HS-27A (cell line): ENCODE measurements at regions not wholly inside any gene's neighbourhood (a gene's known extent, or its start where the extent isn't known, plus 50 kb on each side); places are given as distances from the start of the nearest gene placed in this dataset.
A peak's percentile ranks its signal among the peaks of the same experiment; 100 is the strongest.
"Not testable (repeated sequence)": the region's sequence is repeated elsewhere in the genome, so short reads cannot be mapped to it uniquely, and the experiment has no call there.

ENCODE experiments used
- DNase-seq: peaks from one replicate; pipeline ENCODE4 v3.0.0-alpha.2; 2012; ENCODE audit warnings: low read depth, missing footprints

DNA sequence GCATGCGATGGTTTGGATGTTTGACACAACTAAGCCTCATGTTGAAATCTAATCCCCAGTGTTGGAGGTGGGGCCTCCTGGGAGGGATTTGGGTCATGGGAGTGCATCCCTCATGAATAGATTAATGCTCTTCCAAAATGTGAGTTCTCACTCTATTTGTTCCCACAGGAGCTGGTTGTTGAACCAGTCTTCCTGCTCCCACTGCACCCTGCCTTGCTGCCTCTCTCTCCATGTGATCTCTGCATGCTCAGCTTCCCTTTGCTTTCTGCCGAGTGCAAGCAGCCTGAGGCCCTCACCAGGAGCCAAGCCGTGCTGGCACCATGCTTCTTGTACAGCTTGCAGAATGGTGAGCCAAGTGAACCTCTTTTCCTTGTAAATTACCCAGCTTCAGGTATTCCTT is 206.8 kb downstream of the VAPA start:
- no peak for DNase-seq

DNA sequence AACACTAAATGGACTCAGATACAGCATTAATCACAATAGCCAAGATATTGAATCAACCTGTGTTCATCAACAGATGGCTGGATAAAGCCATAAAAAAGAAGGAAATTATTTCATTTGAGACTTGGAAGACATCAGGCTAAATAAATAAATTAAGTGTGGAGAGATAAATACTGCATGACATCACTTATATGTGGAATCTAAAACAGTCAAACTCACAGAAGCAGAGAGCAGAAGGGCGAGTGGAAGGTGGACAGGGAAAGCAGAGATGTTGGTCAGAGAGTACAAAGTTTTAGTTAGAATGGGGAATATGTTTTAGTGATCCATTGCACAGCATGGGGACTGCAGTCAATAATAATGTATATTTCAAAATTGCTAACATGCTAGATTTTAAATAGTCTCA is 207.2 kb downstream of the VAPA start:
- DNase-seq, result no peak

DNA sequence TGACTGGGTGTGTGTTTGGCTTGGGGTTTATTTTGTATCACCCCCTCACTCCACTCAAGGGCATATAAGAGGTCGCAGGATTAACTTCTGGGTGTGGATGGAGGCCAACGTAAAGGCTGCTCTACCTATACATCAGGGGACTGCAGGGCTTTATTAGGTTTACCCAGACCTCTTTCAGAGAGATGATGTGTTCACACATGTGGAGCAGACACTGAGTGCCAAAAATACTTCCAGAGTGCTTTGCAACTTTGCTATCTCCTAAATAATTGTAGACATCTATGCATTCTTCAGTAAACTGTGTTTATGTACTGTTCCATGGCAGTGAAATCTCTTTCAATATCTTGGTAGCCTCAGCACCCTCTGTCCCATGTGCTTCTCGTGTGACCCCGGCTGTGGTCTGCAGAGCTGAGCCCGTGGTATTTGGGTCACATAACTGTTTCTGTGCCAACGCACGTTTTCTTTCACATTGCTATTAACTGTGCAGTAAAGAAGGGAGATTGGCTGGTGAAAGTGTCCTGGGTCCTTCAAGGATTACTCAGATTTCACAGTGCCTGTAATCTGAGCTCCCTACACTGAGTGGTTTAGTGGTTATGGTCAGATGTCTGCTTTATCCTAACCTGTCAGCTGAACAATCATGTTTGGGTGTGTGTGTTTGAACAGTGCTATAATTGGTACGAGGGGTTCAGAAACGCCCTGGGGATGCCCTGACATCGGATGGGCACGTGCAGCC is 208.1 kb downstream of the VAPA start:
- peak; percentile 74 for DNase-seq

DNA sequence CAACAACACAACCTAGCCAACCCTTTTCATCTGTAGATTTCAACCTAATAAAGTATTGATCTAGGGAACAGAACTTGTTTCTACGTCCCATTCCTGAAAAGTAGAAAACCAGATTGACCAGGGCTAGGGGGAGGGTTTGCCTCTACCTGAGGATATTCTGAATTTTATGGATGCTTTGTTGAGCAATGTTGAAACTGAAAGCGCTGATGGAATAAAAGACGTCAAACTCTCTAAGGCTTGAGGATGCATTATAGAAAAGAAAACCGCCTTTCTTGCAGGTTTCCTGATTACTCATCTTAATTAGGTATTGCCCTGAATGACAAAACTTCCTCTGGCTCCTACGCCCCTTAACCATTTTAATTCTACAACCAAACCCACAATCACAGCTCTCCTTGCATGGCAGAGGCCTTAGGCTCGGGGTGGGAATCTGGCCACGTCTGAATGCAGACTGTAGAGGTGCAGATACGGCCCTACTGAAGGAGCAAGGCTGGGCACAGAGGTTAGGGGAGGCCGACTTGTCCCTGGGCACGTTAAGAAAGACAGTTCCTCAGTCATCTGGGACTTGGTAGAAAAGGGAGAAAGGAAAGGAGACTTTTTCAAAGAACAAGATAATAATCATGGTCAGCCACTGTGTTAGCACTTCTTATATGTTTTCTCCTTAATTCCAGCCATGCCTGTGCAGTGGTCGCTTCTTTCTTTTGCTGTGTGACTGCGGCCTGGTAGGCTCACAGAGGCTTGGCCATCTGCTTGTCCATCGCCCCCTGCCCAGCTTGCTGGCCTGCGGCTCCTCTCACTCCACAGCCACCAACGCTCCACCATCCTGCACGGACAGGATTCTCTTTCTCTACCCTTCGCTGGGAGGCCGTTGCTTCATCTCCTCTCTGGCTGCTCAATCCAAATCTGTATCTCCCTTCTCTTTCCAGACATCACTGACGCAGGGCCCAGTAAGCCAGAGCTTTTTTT is 209.5 kb downstream of the VAPA start:
- DNase-seq, result no peak

DNA sequence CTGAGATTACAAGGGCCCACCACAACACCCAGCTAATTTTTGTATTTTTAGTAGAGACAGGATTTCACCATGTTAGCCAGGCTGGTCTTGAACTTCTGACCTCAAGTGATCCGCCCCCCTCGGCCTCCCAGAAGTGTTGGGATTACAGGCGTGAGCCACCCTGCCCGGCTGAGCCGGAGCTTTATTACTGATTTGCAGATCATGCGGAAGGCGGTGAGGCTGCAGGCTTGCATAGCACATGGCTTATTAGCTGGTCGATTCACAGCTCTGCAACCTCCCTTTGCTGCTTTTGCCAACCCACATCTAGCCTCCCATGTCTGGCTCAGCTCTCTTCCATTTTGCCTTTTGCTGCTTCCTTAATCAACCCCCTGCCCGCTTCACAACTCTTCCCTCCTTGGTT is 210.3 kb downstream of the VAPA start:
- no peak for DNase-seq

DNA sequence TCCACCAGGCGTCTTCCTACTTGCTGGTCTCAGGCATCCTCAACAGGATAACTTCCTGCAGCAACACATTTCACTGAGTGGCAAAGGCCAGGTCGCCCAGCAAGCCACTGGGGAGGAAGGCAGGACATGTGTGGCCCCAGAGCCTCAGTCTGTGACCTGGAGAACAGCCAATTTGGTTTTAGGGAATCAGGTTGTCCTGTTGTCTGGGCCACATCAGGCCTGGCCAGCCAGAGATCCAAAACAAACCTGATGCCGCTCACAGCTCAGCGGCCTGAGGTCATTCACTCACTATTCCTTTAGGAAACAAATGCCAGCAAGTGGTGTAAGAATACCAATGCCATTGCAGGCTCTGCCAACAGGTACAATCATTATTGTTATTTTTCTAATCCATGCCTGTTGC is 210.7 kb downstream of the VAPA start:
- DNase-seq, result no peak

DNA sequence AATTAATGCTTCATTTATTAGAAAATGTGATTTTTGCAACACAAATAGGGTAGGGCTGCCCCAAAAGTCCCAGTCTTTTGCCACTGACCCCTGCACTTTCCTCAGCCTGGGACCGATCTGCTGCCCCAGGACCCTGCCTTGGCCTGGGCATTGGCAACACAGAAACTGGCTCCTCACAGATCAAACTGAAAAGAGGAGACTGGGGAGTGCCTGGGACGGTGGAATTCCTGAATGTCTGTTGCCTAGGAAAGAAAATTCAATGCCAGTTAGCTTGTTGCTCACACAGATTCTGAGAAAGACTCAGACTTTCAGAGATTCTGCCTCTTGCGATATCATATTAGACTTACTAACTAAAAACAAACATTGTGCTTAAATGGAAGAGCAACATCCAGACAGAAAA is 211.2 kb downstream of the VAPA start:
- DNase-seq, result no peak

DNA sequence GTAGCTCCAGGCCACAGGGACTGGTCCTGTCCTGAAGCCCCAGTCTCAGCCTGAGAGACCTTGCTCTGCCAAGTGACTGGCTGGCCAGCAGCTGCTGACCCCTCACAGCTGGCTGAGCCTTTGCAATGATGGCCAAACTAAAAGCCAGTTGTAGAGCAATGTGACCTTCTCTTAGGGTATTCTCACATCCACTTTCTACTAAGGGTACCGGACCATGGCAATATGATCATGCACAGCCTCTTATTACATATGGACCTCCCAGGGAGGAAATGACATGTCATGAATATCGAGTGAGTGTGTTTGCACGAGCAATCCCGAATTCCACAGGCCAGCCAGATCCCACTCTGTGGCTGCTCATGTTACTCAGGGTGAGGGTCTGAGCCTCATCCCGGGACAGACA is 213.9 kb downstream of the VAPA start:
- DNase-seq, result no peak

DNA sequence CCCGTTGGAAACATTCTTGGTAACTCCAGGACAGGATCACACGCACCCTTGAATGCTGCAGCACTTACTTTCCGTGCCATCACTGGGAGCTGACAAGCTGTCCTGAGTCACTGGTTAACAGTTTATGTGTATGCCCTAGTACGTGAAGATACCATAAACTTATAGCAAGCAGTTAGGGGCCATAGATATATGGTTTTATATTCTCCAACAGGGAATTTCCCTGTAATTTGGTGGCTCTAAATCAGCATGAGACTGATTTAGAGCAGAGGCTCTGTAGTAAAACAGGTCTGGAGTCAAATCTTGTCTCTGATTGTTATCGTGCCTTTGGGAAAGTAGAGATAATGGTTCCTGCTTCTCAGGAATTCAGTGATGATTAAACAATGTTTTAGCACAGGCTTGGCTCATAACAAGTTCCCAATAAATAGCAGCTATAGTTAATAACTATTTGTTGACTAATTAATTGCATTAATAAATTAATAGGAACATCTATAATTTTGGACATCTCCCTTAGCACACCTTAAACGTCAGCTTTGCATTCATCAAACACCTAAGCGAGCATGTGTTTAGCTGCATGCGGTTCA is 215.2 kb downstream of the VAPA start:
- no peak for DNase-seq

DNA sequence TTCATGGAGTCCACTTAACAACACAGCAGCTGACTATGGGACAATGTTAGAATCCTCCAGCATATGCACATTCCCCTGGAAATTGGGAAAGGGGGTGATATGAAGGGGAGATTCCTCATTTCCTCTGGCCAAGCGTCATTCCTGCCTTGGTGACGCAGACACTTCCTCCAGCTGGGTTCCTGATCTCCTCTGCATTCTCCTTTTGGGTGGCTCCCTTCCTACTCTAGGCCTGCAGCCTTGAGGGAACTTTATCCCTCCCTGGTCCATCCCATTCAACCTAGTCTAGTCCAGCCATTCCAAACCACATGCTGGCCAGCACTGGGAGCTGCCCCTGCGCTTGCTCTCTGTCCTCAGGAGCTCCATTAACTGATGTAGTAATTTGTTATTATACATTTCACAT is 216.8 kb downstream of the VAPA start:
- no peak for DNase-seq

DNA sequence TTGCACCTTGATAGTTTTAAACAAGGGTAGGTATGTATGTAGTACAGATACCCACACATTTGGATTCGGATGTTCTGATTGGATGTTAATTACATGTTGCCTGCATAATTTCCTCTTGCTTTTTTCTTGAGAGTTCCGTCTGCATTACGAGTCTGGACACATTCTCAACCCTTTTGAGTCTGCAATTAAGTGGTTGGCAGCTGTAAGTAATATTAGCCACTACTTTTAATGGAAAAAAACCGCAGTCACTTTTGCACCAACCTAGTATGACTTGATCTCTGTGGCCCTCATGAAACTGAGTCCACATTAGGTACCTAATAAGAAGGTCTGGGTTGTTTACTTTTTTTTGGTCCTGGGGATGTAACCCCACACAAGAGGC is 217.3 kb downstream of the VAPA start:
- DNase-seq, result no peak

DNA sequence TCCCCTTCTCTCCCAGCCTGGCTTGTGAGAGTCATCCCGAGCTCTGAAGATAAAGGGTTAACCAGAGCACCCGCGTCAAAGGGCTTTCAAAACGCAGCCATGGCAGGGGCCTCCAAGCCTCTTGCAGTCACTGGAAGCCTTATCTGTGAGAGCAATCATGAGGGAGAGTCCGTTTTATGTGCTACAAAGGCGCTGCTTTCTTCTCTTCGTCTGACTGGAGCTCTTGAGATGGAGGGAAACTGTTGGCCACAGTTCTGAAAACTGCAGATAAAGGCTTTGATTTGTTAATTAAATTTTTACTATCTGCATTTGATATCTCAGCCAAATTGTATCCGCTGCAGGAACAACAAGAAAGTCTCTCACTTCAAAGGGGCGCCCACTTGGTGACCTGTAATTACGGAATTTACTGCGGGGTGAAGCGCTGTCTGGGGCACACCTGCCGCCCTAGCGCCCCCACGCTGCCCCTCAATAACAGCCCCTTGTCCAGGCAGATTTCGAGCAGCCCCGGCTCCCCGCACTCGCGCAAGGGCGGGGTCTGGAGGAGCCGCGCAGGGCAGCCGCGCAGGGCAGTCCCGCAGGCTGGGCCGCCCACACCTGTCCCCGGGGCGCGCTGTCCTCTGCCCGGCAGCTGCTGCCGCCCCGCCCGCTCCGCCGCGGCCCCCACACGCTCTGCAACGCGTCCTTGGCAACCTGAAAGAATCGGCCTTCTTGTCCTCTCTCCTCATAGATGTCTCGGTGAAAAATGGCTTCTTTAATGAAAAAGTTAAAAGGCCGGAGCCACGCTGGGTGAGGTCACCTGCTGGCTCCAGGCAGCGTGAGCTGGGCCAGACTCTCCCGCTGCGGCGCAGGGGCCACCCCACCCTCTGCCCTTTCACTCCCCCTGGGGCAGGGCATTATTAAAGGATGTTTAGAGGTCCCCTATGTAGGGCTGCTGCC is 217.9 kb downstream of the VAPA start:
- no peak for DNase-seq

DNA sequence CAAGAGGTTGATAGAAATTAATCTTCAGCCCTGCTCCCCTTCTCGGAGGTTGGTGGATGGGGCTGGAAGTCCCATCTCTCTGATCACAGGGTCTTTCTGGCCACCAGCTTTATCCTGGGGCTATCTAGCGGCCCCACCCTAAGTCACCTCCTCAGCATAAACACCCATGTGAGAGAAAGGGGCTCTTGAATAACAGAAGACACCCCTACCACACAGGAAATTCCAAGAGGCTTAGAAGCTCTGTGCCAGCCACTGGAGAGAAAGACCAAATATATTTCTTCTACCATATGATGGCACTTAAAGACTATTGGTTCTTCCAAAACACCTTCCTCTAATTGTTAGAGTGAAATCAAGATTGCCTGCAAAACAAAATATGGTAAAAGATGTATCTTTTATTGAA is 219.7 kb downstream of the VAPA start:
- no peak for DNase-seq

DNA sequence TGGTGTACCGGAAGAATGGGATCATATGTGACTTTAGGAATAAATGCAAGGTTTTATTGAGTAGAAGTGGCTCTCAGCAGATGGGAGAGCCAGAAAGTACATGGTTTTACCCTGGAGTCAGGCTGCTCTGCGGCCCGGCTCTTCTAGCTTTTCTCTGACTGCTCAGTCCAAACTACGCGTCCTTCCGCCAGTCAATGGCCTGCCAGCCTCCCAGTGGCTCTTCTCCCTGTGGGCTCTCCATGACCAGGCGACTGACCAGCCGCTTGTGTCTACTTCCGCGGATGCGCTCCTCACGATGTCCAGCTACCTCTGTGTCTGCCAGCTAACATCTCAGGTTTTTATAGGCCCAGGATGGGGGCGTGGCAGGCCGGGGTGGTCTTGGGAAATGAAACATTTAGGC is 220.4 kb downstream of the VAPA start:
- no peak for DNase-seq

DNA sequence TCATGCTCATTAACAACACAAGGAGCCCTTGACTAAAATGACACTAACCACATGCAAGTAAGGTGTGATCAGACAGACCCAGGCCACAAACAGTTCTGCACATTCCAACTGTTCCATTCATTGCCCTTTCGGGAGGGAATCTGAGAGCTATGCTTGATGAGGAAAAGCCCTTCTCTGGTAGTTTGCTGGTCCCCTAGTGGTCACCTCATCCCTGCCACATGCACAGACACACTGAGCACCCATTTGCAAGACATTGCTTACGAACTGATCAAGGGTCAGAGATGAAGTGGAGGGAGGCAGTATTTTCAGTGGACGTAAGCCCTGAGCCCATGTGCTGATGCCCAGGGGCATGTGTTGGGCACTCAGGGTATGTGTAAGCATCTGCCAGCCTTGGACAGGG is 220.9 kb downstream of the VAPA start:
- not testable (repeated sequence) for DNase-seq

DNA sequence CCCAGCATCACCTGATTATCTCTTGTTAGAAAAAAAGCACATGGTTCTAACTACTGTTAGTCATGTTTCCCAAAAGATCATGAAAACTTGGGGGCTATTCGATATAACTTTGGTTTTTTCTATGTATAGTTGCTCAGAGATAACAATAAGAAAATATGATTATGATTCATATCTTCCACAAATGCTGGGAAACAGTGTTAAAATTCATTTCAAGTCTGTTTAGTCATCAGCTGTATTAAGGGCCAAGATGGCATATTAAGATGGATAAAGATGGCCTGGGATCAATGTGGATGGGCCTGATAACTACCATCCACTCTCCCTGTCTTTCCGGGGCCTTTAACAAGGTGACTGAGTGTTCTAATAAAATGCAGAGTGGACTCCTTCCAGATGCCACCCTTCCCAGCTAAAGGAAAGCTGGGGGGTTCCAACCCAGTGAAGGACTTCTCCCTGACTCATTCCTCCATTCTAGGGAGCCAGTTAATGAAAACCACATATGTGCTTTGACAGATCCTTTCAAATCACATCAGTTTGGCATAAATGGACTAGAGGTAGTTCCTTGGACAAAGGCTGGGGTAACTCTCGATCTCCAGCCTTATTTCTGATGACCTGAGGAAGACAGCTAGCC is 221.6 kb downstream of the VAPA start:
- no peak for DNase-seq

DNA sequence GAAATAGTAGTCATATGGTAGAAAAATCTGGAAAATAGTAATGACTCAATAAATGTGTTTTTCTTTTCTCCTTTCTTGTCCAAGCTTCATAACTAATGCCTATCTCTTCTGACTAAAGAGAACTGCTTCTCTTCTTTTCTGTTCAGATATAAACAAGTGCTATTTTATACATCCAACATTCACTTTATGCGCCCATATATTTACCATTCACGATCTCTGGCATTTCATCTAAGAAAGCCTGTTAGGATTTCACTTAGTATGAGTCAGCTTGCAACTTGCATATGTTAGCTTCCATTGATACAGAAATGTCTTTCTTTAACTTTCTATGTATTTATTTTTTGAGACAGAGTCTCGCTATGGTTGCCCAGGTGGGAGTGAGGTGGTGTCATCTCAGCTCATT is 224.9 kb downstream of the VAPA start:
- DNase-seq, result no peak

DNA sequence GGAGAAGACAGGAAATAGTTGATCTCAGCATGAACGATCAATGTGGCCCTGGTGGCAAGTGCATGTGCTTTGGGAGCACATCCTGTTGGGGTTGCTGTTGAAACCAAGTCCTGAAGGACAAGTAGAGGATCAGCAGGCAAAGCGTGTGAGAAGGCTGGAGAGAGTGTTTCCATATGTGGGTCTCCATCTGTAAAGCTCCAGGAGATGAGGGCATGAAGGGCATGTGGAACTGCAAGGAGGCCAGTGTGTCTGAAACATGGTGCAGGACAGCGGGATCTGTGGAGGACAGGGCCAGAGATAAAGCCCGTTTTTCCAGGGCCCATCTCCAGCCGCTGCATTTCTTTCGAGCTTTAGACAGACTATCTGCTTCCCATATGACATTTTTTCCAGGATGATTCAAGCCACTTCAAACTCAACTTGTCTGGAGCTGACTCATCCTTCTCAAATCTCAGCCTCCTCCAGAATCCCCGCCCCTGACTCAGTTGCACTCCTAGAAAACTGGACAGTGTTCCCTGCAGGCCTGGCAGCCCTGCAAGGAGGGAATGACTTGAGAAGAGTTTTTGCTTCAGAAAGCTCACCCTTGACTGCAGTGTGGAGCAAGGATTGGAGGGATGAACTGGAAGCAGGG is 226.1 kb downstream of the VAPA start:
- no peak for DNase-seq

DNA sequence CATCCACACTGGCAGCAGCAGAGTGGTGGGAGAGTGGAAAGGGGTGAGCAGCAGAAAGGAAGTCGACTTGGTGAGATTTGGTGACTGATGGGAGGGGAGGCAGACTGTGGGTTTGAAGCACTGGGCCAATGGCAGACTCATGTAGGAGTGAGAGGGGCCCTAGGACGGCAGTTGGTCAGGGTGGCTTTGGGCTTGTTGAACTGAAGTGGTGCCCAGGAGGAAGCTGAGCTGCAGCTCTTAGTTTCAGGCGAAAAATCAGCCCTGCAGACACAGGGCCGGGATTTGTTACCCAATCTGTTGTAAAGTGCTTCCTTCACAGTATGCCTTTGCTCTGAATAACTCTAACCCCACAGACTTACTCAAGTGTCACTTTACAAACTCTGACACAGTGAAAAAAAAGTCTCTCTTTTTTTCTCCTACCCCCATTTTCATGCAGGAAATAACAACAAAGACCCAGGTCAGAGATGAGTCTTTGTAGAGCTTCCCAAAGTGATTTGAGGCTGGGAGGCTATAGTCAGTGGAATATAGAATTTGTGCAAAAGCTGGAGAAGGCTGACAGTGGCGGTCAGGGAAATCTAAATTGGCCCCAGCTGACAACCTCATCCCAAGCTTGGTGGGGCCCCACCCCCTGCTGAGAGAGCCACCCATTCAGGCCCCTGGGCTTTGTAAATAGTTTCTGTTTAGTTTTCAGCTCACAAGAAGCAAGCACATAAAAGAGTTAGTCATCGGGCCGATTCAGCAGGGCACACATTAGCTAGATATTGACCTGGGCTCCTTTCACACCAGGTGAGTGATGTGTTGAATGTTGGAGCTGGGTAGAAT is 226.9 kb downstream of the VAPA start:
- DNase-seq, result no peak

DNA sequence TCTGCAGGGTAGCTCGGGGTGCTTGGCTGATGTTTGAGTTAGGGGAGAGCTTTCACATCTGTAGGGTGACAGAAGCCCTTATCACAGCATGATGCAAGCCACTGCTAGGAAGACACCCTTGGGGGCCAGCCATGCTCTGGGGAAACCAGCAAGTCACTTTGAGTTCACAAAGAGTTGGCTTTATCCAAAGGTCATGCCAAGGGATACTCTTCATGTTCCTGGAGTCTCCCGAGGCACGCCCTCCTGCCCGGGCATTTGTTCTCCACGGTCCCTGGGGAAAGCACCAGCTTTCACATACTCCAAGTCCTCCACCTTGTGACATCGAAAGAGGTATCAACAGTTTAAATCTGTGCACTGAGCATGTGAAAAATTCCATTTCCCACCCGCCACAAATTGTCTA is 227.7 kb downstream of the VAPA start:
- DNase-seq, result no peak
